HG03432 (cell line): ENCODE measurements at regions not wholly inside any gene's neighbourhood (a gene's known extent, or its start where the extent isn't known, plus 50 kb on each side); places are given as distances from the start of the nearest gene placed in this dataset.

Experiments
- ATAC-seq: cut with Tn5 transposase; IDR thresholded peaks from one replicate; pipeline ENCODE4 v1.9.1; 2021; ENCODE audit warnings: mild to moderate bottlenecking, moderate library complexity; ENCODE audit not compliant: unreplicated experiment

DNA sequence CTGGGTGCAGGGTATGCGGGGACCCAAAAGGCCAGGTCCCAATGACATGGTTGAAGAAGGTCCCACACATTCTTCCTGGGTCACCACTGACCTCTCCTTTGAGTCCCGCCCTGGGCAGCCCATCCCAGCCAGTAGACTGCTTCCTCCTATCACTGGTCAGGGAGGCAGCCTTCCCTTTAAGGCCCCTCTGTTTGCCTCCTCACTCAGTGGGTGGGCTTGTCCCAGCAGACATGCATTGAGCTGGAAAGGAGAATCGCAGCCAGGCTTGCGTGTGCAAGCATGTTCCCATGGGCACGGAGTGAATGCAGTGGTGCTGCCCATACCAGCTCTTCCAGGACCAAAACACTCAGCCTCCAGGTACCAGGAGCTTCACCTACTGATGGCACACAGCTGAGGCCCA, 162.4 kb upstream of the SYT13 start:
- ATAC-seq, result no peak

- no peak for ATAC-seq
Observed at GRCh38 chr11:45446998-45447397, 160.9 kb upstream of the SYT13 start.

- no peak for ATAC-seq
Observed at GRCh38 chr11:45446434-45446833, 160.3 kb upstream of the SYT13 start.

- no peak for ATAC-seq
Observed at GRCh38 chr11:45444796-45445195, 158.7 kb upstream of the SYT13 start.

DNA sequence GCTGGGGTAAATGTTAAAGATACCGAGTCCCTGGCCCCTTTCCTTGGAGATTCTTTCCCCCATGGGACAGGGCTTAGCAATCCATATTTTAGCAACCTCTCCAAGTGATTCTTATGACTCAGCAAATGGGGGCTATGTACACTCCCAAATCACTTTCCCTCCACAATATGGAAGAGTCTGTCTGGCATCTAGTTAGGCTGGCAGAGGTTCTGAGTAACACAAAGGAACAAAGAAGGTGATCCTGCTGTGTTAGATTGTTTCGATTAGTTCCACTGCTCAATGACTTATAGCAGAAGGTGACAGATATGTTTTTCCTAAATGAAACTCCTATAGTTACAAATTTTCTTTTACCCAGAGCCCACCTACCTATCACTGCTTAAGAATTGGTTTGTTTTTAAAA, 154.0 kb upstream of the SYT13 start:
- ATAC-seq, result no peak

GRCh38 chr11:45436966-45437365, 150.8 kb upstream of the SYT13 start:
- no peak for ATAC-seq

DNA sequence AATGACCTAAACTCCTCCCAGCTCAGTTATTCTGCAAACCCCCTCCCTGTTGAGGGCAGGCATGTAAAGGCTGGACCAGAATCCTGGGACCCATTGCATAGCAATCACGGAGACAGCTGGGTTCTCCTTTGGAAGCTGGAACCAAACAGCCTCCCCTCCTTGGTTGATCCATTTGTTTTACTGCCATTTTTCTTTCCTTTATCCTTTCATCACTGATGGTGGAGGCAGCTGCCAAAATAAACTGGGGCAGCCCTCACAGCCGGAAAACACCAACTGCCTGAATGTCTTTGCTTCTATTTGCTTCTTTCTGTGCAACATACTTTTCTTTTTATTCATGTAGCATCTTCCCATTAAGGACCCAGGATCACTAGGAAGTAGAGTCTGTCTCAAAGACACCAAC, 150.0 kb upstream of the SYT13 start:
- no peak for ATAC-seq

DNA sequence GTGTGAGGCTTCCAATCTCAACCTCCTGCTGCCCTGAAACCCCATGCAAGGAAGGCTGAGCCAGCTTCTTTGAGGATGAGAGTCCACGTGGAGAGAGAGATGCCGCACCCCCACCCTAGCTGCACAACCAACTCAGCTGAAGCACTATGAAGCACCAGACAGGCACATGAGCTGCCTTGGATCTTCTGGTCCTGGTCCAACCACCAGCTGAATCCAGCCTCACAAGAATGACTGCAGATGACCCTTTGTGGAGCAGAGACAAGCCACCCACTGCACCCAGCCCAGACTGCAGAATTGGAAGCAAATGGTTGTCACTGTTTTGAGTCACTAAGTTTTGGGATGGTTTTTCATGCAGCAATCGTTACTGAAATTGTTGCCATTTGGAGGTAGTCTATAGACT, 149.6 kb upstream of the SYT13 start:
- no peak for ATAC-seq

DNA sequence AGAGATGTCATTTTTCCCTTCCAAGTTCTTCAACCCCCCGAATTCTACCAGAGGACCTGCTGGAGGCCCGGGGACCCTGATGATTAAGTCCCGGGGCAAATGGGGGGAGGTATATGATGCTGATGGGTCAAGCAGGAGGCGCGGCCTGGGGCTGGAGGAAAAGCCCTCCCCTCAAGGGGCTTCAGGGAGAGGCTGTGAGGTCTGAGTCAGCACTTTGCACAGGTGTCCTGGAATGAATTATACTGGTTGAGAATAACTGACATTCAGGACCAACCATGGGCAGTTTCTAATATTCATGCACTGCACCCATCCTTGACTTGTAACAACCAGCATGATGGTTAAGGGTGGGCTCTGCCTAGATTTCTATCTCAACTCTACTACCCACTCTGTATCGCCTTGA, 146.8 kb upstream of the SYT13 start:
- no peak for ATAC-seq

DNA sequence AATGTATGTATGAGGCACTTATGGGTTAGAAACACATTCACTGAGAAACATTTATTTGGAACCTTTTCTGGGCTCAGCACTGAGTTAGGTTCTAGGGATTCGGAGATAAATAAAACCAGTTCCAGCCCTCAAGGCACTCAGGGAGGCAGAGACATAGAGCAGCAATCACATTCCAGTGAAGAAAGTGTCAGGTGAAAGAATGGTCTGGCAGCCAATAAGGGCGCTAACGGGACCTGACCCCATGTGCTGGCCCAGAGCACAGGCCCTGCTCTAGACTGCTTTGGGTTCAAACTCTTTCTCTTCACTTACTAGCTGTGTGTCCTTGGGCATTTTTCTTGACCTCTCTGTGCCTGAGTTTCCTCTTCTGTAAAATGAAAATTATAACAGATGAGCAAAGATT, 146.0 kb upstream of the SYT13 start:
- no peak for ATAC-seq

- ATAC-seq, result no peak
Observed at GRCh38 chr11:45431046-45432018, 145.2 kb upstream of the SYT13 start.

DNA sequence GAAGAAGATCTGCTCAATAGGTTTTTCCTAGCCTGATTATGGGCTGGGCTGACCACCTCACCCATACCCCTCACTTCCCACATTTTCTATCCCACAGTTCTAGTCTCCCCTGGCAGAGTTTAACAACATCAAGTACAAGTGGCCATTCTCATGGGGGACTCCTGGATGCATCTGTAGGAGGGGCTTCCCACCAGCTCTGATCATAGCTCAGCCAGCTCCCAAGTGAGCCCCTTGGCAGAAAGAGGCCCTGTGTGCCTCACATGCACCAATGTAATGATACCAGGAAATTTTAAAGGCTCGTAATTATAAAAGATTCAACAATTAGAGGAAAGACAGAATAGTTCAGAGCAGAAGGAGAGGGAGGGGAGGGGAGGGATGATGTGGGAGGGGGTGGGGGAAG, 144.2 kb upstream of the SYT13 start:
- no peak for ATAC-seq

DNA sequence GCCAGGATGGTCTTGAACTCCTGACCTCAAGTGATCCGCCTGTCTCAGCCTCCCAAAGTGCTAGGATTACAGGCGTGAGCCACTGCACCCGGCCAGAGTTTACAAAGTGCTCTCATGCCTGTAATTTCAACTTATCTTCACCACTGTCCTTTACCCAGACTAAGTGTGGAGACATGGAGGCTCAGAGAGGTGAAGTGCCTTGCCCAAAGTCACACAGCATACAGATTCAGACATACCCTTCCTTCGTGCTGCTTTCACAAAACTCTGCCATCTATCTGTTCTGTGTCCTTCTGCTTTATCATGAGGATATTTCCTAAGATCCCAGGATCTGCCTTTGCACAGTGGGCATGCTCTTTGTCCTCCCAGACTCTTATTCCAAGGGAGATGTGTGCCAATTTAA, 143.6 kb upstream of the SYT13 start:
- no peak for ATAC-seq

DNA sequence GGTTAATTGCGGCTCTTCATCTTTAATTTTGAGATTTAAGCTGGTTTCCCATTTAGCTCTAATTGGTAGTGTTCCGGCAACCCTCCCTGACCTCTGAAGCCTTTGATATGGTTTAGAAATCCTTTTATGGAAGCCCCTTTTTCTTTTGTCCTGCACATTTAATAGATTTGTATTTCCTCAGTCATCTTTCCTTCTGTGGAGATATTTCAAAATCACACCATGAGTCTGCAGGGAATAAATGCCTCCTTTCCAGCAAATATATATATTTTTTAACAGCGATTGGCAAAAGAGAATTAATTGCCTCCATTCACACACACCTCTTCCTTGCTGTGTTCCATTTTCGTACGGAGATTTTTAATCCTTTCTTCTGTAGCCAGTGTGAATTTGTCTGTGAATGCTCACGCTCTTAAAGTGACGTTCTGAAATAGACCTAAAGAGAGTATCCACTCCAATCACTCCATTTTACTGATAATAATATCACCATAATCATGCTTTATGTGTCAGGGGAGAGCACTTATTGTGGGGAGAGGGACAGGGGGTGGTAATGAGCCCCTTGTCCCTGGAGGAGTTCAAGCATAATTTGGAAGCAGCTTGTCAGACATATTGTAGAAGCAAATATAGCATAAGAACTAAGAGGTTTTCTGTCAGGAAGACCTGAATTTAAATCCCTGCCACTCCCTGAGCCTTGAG, 142.5 kb upstream of the SYT13 start:
- no peak for ATAC-seq

- no peak for ATAC-seq
Observed at GRCh38 chr11:45428116-45428515, 142.0 kb upstream of the SYT13 start.

DNA sequence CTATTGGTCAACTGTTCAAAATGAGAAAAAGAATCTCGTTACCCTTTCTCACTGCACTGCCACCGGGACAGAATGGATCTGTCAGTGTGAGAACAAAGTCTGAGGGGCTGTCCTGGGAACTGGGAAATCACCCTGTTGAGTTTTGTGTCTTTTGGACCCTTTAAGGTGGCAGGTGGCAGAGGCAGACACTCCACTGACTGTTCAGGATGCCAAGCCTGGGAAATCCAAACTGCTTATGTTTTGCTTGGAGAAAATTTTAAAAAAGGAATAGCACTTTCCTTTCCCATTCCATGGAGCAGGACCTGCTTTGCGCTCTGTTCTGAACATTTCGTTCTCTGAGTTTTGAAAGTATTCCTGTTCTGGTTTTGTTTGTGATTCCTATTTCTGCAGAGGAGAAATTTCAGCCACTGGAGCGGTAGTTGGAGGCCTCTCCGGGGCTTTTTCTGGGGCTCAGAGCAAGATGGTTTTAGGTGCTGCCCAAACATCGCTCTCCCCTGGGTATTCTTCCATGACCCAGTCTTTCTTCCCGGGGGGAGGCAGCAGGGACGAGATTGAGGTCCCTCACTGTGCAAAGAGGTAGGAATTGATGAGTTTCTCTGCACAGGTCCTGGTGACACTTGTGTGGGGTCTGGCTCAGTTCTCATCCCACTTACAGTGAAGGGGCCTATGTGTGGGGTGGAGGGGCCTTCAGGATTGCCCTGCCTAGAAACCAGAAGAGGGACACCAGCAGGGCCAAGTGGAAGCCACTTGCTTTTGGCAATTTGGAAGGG, 138.5 kb upstream of the SYT13 start:
- no peak for ATAC-seq

- no peak for ATAC-seq
Observed at GRCh38 chr11:45423475-45424120, 137.5 kb upstream of the SYT13 start.

- ATAC-seq, result no peak
Observed at GRCh38 chr11:45423036-45423435, 136.9 kb upstream of the SYT13 start.

DNA sequence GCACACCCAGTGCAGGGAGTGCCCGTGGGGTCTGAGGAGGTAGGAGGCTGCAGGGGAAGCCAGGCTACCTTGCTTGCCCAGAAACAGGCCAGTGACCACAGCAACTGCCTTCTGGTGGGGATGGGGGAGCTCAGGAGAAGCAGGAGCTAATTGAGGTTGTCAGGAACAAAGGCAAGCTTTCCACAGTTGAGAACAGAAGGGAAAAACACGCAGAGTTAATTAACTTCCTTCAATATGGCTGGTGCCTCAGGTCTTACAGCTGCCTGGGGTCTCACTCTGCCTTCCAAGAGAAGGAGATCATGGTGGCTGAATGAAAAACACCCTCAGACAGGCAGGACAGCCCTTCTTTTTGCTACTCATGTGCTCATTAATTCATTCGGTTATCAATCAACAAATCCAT, 127.9 kb upstream of the SYT13 start:
- no peak for ATAC-seq

DNA sequence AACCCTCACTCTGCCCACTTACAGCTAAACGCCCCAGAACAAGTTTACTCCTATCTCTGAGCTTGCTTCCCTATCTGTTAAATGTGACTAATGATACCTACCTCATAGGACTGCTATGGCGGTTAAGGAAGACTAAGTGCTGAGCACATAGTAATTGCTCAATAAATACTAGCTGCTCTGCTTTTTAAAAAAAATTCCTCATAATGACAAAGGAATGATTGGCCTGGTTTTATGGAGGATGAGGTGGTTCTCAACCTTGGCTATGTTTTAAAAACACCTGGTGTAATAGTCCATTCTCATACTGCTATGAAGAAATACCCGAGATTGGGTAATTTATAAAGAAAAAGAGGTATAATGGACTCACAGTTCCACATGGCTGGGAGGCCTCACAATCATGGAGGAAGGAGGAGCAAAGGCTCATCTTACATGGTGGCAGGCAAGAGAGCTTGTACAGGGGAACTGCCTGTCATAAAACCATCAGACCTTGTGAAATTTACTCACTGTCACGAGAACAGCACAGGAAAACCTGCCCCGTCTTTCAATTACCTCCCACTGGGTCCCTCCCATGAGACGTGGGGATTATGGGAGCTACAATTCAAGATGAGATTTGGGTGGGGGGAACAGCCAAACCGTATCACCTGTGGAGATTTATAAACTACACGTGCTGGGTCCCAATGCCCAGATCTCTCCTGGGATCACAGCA, 127.2 kb upstream of the SYT13 start:
- ATAC-seq, result no peak
